ENCODE measurements at regions not wholly inside any gene's neighbourhood (a gene's known extent, or its start where the extent isn't known, plus 50 kb on each side); places are given as distances from the start of the nearest gene placed in this dataset.

DNA sequence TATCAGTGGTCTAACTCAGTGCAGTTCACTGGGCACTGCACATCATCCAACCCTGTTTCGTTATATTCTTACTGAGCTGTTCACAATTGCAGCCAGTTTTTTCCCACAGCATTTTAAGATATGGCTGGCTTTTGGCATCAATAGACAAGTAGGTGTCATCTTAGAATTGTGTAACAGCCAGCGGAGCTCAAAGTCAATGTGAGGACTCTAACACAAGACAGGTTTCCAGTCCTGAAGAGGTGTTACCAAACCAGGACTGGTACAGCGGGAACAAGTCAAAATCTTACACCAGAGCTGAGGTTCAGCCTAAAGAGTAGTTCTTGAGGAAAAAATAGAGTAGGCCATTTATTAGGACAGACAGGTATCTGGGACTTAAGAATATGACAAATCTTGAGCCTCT lies 313.3 kb downstream of the SEC16B start:
- TF ChIP-seq NFIC (IDR thresholded peaks at IDR 0.05) (no peak), EGR1 (IDR thresholded peaks at IDR 0.05) (no peak), CEBPB (IDR thresholded peaks at IDR 0.05) (no peak), EP300 (IDR thresholded peaks at IDR 0.05; ENCODE audit: borderline replicate concordance) (no peak), RAD21 (IDR thresholded peaks at IDR 0.05; ENCODE audit: low read depth) (no peak), FOXM1 (IDR thresholded peaks at IDR 0.05; ENCODE audit: borderline replicate concordance, low read depth) (no peak), TEAD4 (IDR thresholded peaks at IDR 0.05) (no peak), YY1 (IDR thresholded peaks at IDR 0.05; ENCODE audit: low read depth) (no peak), ZBTB7A (IDR thresholded peaks at IDR 0.05; ENCODE audit: low read depth) (no peak), TCF12 (IDR thresholded peaks at IDR 0.05; ENCODE audit: low read depth) (no peak), CREB1 (IDR thresholded peaks at IDR 0.05; ENCODE audit: low read depth) (no peak), TAF1 (IDR thresholded peaks at IDR 0.05; ENCODE audit: low read depth) (no peak)
- TF ChIP-seq, protein P1, sequence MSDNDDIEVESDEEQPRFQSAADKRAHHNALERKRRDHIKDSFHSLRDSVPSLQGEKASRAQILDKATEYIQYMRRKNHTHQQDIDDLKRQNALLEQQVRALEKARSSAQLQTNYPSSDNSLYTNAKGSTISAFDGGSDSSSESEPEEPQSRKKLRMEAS (IDR thresholded peaks at IDR 0.05), result no peak
- TF ChIP-seq, protein P2, sequence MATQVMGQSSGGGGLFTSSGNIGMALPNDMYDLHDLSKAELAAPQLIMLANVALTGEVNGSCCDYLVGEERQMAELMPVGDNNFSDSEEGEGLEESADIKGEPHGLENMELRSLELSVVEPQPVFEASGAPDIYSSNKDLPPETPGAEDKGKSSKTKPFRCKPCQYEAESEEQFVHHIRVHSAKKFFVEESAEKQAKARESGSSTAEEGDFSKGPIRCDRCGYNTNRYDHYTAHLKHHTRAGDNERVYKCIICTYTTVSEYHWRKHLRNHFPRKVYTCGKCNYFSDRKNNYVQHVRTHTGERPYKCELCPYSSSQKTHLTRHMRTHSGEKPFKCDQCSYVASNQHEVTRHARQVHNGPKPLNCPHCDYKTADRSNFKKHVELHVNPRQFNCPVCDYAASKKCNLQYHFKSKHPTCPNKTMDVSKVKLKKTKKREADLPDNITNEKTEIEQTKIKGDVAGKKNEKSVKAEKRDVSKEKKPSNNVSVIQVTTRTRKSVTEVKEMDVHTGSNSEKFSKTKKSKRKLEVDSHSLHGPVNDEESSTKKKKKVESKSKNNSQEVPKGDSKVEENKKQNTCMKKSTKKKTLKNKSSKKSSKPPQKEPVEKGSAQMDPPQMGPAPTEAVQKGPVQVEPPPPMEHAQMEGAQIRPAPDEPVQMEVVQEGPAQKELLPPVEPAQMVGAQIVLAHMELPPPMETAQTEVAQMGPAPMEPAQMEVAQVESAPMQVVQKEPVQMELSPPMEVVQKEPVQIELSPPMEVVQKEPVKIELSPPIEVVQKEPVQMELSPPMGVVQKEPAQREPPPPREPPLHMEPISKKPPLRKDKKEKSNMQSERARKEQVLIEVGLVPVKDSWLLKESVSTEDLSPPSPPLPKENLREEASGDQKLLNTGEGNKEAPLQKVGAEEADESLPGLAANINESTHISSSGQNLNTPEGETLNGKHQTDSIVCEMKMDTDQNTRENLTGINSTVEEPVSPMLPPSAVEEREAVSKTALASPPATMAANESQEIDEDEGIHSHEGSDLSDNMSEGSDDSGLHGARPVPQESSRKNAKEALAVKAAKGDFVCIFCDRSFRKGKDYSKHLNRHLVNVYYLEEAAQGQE (IDR thresholded peaks at IDR 0.05; ENCODE audit: low read depth), result no peak
- TF ChIP-seq, protein P3, sequence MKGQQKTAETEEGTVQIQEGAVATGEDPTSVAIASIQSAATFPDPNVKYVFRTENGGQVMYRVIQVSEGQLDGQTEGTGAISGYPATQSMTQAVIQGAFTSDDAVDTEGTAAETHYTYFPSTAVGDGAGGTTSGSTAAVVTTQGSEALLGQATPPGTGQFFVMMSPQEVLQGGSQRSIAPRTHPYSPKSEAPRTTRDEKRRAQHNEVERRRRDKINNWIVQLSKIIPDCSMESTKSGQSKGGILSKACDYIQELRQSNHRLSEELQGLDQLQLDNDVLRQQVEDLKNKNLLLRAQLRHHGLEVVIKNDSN (IDR thresholded peaks at IDR 0.05), result no peak

DNA sequence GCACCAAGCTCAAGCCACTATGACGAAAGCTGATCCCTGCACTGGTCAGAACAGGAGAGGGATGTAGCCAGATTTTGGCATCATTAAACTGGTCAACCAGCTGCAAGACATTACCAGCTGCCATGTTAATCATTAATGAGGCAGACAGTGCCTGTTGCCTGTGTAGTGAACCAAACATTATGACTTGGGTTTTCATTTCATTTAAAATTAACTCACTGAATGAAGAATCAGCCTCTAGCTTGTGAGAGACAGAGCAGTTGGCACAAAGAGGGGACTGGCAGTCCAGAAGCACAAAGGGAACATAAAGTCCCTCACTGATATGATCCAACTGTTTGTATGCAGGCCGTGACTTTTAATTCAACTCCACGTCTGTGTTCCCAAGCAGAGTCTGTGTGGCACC lies 318.9 kb downstream of the SEC16B start:
- no peak for TF ChIP-seq TAF1 (IDR thresholded peaks at IDR 0.05; ENCODE audit: low read depth)
- TF ChIP-seq TEAD4 (IDR thresholded peaks at IDR 0.05), result no peak
- TF ChIP-seq, protein P2 (IDR thresholded peaks at IDR 0.05; ENCODE audit: low read depth), result no peak
- TF ChIP-seq, protein P3 (IDR thresholded peaks at IDR 0.05), result no peak
- TF ChIP-seq EP300 (IDR thresholded peaks at IDR 0.05; ENCODE audit: borderline replicate concordance), result no peak
- TF ChIP-seq YY1 (IDR thresholded peaks at IDR 0.05; ENCODE audit: low read depth), result no peak
- no peak for TF ChIP-seq FOXM1 (IDR thresholded peaks at IDR 0.05; ENCODE audit: borderline replicate concordance, low read depth)
- TF ChIP-seq CREB1 (IDR thresholded peaks at IDR 0.05; ENCODE audit: low read depth), result no peak
- no peak for TF ChIP-seq ZBTB7A (IDR thresholded peaks at IDR 0.05; ENCODE audit: low read depth)
- TF ChIP-seq NFIC (IDR thresholded peaks at IDR 0.05), result no peak
- TF ChIP-seq RAD21 (IDR thresholded peaks at IDR 0.05; ENCODE audit: low read depth), result no peak
- TF ChIP-seq, protein P1 (IDR thresholded peaks at IDR 0.05), result no peak
- TF ChIP-seq CEBPB (IDR thresholded peaks at IDR 0.05), result no peak
- no peak for TF ChIP-seq EGR1 (IDR thresholded peaks at IDR 0.05)
- TF ChIP-seq TCF12 (IDR thresholded peaks at IDR 0.05; ENCODE audit: low read depth), result no peak

DNA sequence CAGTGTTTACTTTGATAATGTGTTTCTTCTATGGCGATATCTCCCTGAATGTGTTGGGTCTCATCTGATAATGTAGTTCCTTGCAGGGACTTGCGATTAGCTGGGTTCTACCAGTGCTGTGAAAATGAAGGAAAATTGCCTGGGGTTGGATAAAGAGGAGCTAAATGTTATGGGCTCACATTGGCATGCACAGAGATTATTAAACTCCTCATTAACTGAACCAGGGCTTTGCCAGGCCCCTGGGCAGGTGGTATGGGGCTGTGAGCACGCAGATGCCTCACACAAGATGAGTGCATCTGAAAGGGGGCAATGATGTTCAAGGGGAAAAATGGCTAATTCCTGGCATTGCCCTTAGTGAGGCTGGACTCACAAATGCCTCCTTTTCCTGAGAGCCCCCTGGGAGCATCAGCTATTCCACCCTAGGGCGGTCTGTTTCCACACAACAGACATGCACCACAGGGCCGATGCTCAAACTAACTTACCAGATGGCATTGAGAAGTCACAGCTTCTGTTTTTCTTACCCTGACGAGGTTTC lies 321.1 kb downstream of the SEC16B start:
- no peak for TF ChIP-seq TEAD4 (IDR thresholded peaks at IDR 0.05)
- TF ChIP-seq EP300 (IDR thresholded peaks at IDR 0.05; ENCODE audit: borderline replicate concordance), result no peak
- TF ChIP-seq RAD21 (IDR thresholded peaks at IDR 0.05; ENCODE audit: low read depth), result no peak
- TF ChIP-seq, protein P1 (IDR thresholded peaks at IDR 0.05), result no peak
- TF ChIP-seq CREB1 (IDR thresholded peaks at IDR 0.05; ENCODE audit: low read depth), result no peak
- no peak for TF ChIP-seq CEBPB (IDR thresholded peaks at IDR 0.05)
- TF ChIP-seq, protein P2 (IDR thresholded peaks at IDR 0.05; ENCODE audit: low read depth), result no peak
- no peak for TF ChIP-seq TAF1 (IDR thresholded peaks at IDR 0.05; ENCODE audit: low read depth)
- TF ChIP-seq TCF12 (IDR thresholded peaks at IDR 0.05; ENCODE audit: low read depth), result no peak
- TF ChIP-seq YY1 (IDR thresholded peaks at IDR 0.05; ENCODE audit: low read depth), result no peak

DNA sequence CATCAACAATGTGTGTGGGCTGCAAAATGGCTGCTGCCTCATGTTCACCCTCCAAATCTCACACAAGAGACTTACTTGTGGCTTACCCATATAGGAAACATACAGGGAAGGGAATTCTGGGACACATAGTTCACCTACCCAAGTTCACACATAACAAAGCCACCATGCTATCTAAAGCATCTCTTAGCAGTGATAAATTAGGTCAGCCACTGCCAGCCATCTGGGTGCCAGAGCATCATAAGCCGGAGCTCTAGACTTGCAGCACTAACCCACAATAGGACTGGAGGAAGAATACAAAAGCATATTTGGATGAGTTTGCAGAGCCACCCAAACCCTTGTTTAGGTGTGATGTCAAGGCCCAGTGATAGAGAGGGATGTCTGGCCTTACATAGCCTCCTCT lies 321.7 kb downstream of the SEC16B start:
- TF ChIP-seq EGR1 (IDR thresholded peaks at IDR 0.05), result no peak
- no peak for TF ChIP-seq NFIC (IDR thresholded peaks at IDR 0.05)
- TF ChIP-seq TCF12 (IDR thresholded peaks at IDR 0.05; ENCODE audit: low read depth), result no peak
- TF ChIP-seq, protein P2 (IDR thresholded peaks at IDR 0.05; ENCODE audit: low read depth), result no peak
- TF ChIP-seq TEAD4 (IDR thresholded peaks at IDR 0.05), result no peak
- no peak for TF ChIP-seq FOXM1 (IDR thresholded peaks at IDR 0.05; ENCODE audit: borderline replicate concordance, low read depth)
- no peak for TF ChIP-seq YY1 (IDR thresholded peaks at IDR 0.05; ENCODE audit: low read depth)
- TF ChIP-seq, protein P3 (IDR thresholded peaks at IDR 0.05), result no peak
- TF ChIP-seq CEBPB (IDR thresholded peaks at IDR 0.05), result no peak
- TF ChIP-seq CREB1 (IDR thresholded peaks at IDR 0.05; ENCODE audit: low read depth), result no peak
- TF ChIP-seq, protein P1 (IDR thresholded peaks at IDR 0.05), result no peak
